ENCODE measurements at regions not wholly inside any gene's neighbourhood (a gene's known extent, or its start where the extent isn't known, plus 50 kb on each side); places are given as distances from the start of the nearest gene placed in this dataset.
"Not testable (repeated sequence)": the region's sequence is repeated elsewhere in the genome, so short reads cannot be mapped to it uniquely, and the experiment has no call there.

GRCh38 chr10:63841761-63842160 is 320.6 kb downstream of the REEP3 start:
- intact Hi-C loops (cut with micrococcal nuclease; ENCODE audit: unreplicated experiment), result no loop called here
- POLR2A ChIA-PET (ENCODE audit: low non-redundant PET), result no interaction called here

GRCh38 chr10:63843107-63843506 is 321.9 kb downstream of the REEP3 start:
- no TSS peak for BruUV-seq (replicated peaks)
- TF ChIP-seq CTCF (conservative IDR thresholded peaks at IDR 0.05; ENCODE audit: low read depth, low read length) (no peak), EZH2 (IDR thresholded peaks at IDR 0.05; ENCODE audit: borderline replicate concordance, low read depth, low read length, poor library complexity, severe bottlenecking) (no peak)
- CTCF ChIA-PET, result no interaction called here

More at GRCh38 chr10:63841761-63842160, 320.6 kb downstream of the REEP3 start:
- no peak for TF ChIP-seq CTCF (conservative IDR thresholded peaks at IDR 0.05; ENCODE audit: low read depth, low read length)
- TF ChIP-seq EZH2 (IDR thresholded peaks at IDR 0.05; ENCODE audit: borderline replicate concordance, low read depth, low read length, poor library complexity, severe bottlenecking), result no peak
- Histone ChIP-seq H3K27me3 (replicated peaks; ENCODE audit: insufficient read depth, low read depth, low read length, poor library complexity) (peaks cover 4% of the 10 kb centered on the region), H3K4me1 (ENCODE audit: insufficient read depth, low read length, poor library complexity, severe bottlenecking) (no peaks in the 10 kb centered on the region), H3K9me3 (ENCODE audit: low read depth, low read length, poor library complexity, severe bottlenecking) (no peaks in the 10 kb centered on the region), H3K36me3 (ENCODE audit: insufficient read depth, low read length, poor library complexity, severe bottlenecking) (no peaks in the 10 kb centered on the region), H3K4me3 (ENCODE audit: low read depth, low read length, poor library complexity, severe bottlenecking) (no peak overlapping the region), H3K27ac (ENCODE audit: low read depth, low read length, poor library complexity, severe bottlenecking) (no peak overlapping the region)
- BruUV-seq (replicated peaks), result no TSS peak
- CTCF ChIA-PET, result no interaction called here
- no peak for DNase-seq (ENCODE audit: low spot score)

GRCh38 chr10:63848871-63849270 is 327.7 kb downstream of the REEP3 start:
- H3K27ac ChIP-seq (ENCODE audit: low read depth, low read length, poor library complexity, severe bottlenecking); BruUV-seq (replicated peaks); CTCF ChIA-PET: not testable (repeated sequence)

More at GRCh38 chr10:63843107-63843506, 321.9 kb downstream of the REEP3 start:
- Histone ChIP-seq H3K4me3 (ENCODE audit: low read depth, low read length, poor library complexity, severe bottlenecking) (no peak overlapping the region), H3K27ac (ENCODE audit: low read depth, low read length, poor library complexity, severe bottlenecking) (no peak overlapping the region), H3K27me3 (replicated peaks; ENCODE audit: insufficient read depth, low read depth, low read length, poor library complexity) (peaks cover 4% of the 10 kb centered on the region), H3K36me3 (ENCODE audit: insufficient read depth, low read length, poor library complexity, severe bottlenecking) (no peaks in the 10 kb centered on the region), H3K4me1 (ENCODE audit: insufficient read depth, low read length, poor library complexity, severe bottlenecking) (no peaks in the 10 kb centered on the region), H3K9me3 (ENCODE audit: low read depth, low read length, poor library complexity, severe bottlenecking) (no peaks in the 10 kb centered on the region)
- POLR2A ChIA-PET (ENCODE audit: low non-redundant PET), result interaction anchor here (0.6 kb wide), 1 partner anchor 125 kb away, joined by 3 read pairs; no protein-coding TSS in a partner anchor
- intact Hi-C loops (cut with micrococcal nuclease; ENCODE audit: unreplicated experiment), result no loop called here
- DNase-seq (ENCODE audit: low spot score), result no peak

GRCh38 chr10:63862860-63863259 is 341.7 kb downstream of the REEP3 start:
- peaks cover 10% of the 10 kb centered on the region for H3K27me3 ChIP-seq (replicated peaks; ENCODE audit: insufficient read depth, low read depth, low read length, poor library complexity)
- DNase-seq (ENCODE audit: low spot score), result no peak
- ChIA-PET CTCF (no interaction called here), POLR2A (ENCODE audit: low non-redundant PET) (no interaction called here)
- H3K36me3 ChIP-seq (ENCODE audit: insufficient read depth, low read length, poor library complexity, severe bottlenecking), result no peaks in the 10 kb centered on the region
- BruUV-seq (replicated peaks), result no TSS peak
- peaks cover 4% of the 10 kb centered on the region for H3K9me3 ChIP-seq (ENCODE audit: low read depth, low read length, poor library complexity, severe bottlenecking)
- H3K4me1 ChIP-seq (ENCODE audit: insufficient read depth, low read length, poor library complexity, severe bottlenecking), result peaks cover 5% of the 10 kb centered on the region
- intact Hi-C loops (cut with micrococcal nuclease; ENCODE audit: unreplicated experiment), result no loop called here
- H3K27ac ChIP-seq (ENCODE audit: low read depth, low read length, poor library complexity, severe bottlenecking), result no peak overlapping the region
- no peak for TF ChIP-seq CTCF (conservative IDR thresholded peaks at IDR 0.05; ENCODE audit: low read depth, low read length)
- no peak for TF ChIP-seq EZH2 (IDR thresholded peaks at IDR 0.05; ENCODE audit: borderline replicate concordance, low read depth, low read length, poor library complexity, severe bottlenecking)
- H3K4me3 ChIP-seq (ENCODE audit: low read depth, low read length, poor library complexity, severe bottlenecking), result no peak overlapping the region

More at GRCh38 chr10:63848871-63849270, 327.7 kb downstream of the REEP3 start:
- H3K9me3 ChIP-seq (ENCODE audit: low read depth, low read length, poor library complexity, severe bottlenecking); H3K27me3 ChIP-seq (replicated peaks; ENCODE audit: insufficient read depth, low read depth, low read length, poor library complexity); POLR2A ChIA-PET (ENCODE audit: low non-redundant PET); intact Hi-C loops (cut with micrococcal nuclease; ENCODE audit: unreplicated experiment); DNase-seq (ENCODE audit: low spot score); H3K4me3 ChIP-seq (ENCODE audit: low read depth, low read length, poor library complexity, severe bottlenecking); H3K4me1 ChIP-seq (ENCODE audit: insufficient read depth, low read length, poor library complexity, severe bottlenecking); H3K36me3 ChIP-seq (ENCODE audit: insufficient read depth, low read length, poor library complexity, severe bottlenecking): not testable (repeated sequence)

All from A673 (cell line).